HEK293 (cell line): ENCODE measurements at regions not wholly inside any gene's neighbourhood (a gene's known extent, or its start where the extent isn't known, plus 50 kb on each side); places are given as distances from the start of the nearest gene placed in this dataset.

Experiments
- CTCF ChIP-seq: fragments of 450-650 bp; formaldehyde crosslinking; IDR thresholded peaks from 2 replicates; pipeline ENCODE4 v1.5.1; 2016; ENCODE audit warnings: missing biosample characterization, missing genetic modification characterization
- KLF16 ChIP-seq: fragments of 450-650 bp; formaldehyde crosslinking; IDR thresholded peaks from 2 replicates; pipeline ENCODE4 v1.5.1; 2017; ENCODE audit warnings: missing biosample characterization, missing genetic modification characterization
- PBX3 ChIP-seq: sonication (generic); formaldehyde crosslinking; IDR thresholded peaks from 2 replicates; pipeline ENCODE4 v1.8.1; 2022; ENCODE audit warnings: mild to moderate bottlenecking, moderate library complexity, missing genetic modification reagents
- TSHZ1 ChIP-seq: fragments of 450-650 bp; formaldehyde crosslinking; IDR thresholded peaks from 2 replicates; pipeline ENCODE4 v1.5.1; 2016; ENCODE audit warnings: missing biosample characterization, missing genetic modification characterization, borderline replicate concordance
- YY1 ChIP-seq: fragments of 450-650 bp; formaldehyde crosslinking; IDR thresholded peaks from 2 replicates; pipeline ENCODE4 v1.5.1; 2018; ENCODE audit warnings: missing biosample characterization, missing genetic modification characterization
- ZNF121 ChIP-seq: fragments of 450-650 bp; formaldehyde crosslinking; IDR thresholded peaks from 2 replicates; pipeline ENCODE4 v1.5.1; 2016; ENCODE audit warnings: missing biosample characterization, missing genetic modification characterization
- ZNF24 ChIP-seq: fragments of 450-650 bp; formaldehyde crosslinking; IDR thresholded peaks from 2 replicates; pipeline ENCODE4 v1.5.1; 2016; ENCODE audit warnings: missing biosample characterization, missing genetic modification characterization
- ZNF311 ChIP-seq: fragments of 450-650 bp; formaldehyde crosslinking; IDR thresholded peaks from 2 replicates; pipeline ENCODE4 v1.5.1; 2017; ENCODE audit warnings: missing biosample characterization, missing genetic modification characterization, borderline replicate concordance
- ZNF558 ChIP-seq: fragments of 450-650 bp; formaldehyde crosslinking; IDR thresholded peaks from 2 replicates; pipeline ENCODE4 v1.5.1; 2016; ENCODE audit warnings: missing biosample characterization, missing genetic modification characterization
- ZSCAN16 ChIP-seq: fragments of 450-650 bp; formaldehyde crosslinking; IDR thresholded peaks from 2 replicates; pipeline ENCODE4 v1.5.1; 2016; ENCODE audit warnings: missing biosample characterization, missing genetic modification characterization
- TF ChIP-seq, protein P1 (sequence below): fragments of 450-650 bp; formaldehyde crosslinking; optimal IDR thresholded peaks from 2 replicates; pipeline ENCODE3; 2016; ENCODE audit warnings: missing biosample characterization, mild to moderate bottlenecking, missing genetic modification characterization

DNA sequence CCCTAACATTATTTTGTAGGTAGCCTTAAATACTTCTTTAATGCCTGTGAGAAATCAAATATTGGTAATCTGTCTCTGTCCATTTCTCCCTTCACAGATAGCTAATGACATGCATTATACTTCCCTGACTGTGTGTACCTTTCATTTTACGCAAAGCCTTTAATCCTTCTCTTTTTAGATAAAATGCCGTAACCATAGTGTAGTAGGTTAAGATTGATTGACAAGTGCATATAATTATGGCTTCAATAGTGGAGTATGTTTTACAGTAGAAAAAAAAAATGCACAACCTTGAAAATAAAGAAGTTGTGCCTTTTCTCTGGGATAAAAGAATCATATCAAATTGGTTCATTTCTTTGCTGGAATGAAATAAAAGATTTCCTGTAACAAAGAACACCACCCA, 559.6 kb upstream of the GRAMD2B start:
- no peak for TF ChIP-seq CTCF (tag by site-specific recombination)
- TF ChIP-seq, protein P1, sequence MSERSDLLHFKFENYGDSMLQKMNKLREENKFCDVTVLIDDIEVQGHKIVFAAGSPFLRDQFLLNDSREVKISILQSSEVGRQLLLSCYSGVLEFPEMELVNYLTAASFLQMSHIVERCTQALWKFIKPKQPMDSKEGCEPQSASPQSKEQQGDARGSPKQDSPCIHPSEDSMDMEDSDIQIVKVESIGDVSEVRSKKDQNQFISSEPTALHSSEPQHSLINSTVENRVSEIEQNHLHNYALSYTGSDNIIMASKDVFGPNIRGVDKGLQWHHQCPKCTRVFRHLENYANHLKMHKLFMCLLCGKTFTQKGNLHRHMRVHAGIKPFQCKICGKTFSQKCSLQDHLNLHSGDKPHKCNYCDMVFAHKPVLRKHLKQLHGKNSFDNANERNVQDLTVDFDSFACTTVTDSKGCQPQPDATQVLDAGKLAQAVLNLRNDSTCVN (tag by site-specific recombination) = no peak
- TF ChIP-seq ZNF24 (tag by site-specific recombination) = no peak
- TF ChIP-seq YY1 = no peak
- TF ChIP-seq ZSCAN16 = no peak
- TF ChIP-seq ZNF121 (tag by site-specific recombination) = no peak
- TF ChIP-seq TSHZ1 (tag by site-specific recombination) = no peak
- no peak for TF ChIP-seq ZNF311 (tag by site-specific recombination)
- no peak for TF ChIP-seq ZNF558 (tag by site-specific recombination)
- no peak for TF ChIP-seq PBX3 (CRISPR knock-in tag)
- no peak for TF ChIP-seq KLF16 (tag by site-specific recombination)
